OCI-LY3 (cell line): ENCODE measurements at regions not wholly inside any gene's neighbourhood (a gene's known extent, or its start where the extent isn't known, plus 50 kb on each side); places are given as distances from the start of the nearest gene placed in this dataset.

Source experiments
- H2AFZ ChIP-seq: fragments of 200-600, 300-600 bp; shearing (Covaris generic); 2 replicates; pipeline ENCODE4 v1.6.0; 2014; ENCODE audit warnings: antibody characterized with exemption, low read depth, low read length
- H3K27ac ChIP-seq: fragments of 200-600, 300-600 bp; sonication (generic); 2 replicates; pipeline ENCODE4 v1.5.1; 2014; ENCODE audit warnings: mild to moderate bottlenecking, low read length, moderate library complexity, mixed read lengths
- H3K27me3 ChIP-seq: fragments of 200-600, 300-600 bp; sonication (generic); 2 replicates; pipeline ENCODE4 v1.6.1; 2014; ENCODE audit warnings: low read depth, low read length, mixed read lengths
- H3K36me3 ChIP-seq: fragments of 200-600, 300-600 bp; sonication (generic); replicated peaks from 2 replicates; pipeline ENCODE3; 2014; ENCODE audit warnings: low read depth, low read length, mixed read lengths
- H3K4me1 ChIP-seq: fragments of 300-600, 200-600 bp; sonication (generic); 2 replicates; pipeline ENCODE4 v1.6.1; 2014; ENCODE audit warnings: low read length, mixed read lengths
- H3K4me2 ChIP-seq: fragments of 200-600, 300-600 bp; sonication (generic); 2 replicates; pipeline ENCODE4 v1.6.1; 2014; ENCODE audit warnings: low read length, mixed read lengths
- H3K4me3 ChIP-seq: fragments of 300-600, 200-600 bp; sonication (generic); 2 replicates; pipeline ENCODE4 v1.5.1; 2014; ENCODE audit warnings: antibody characterized with exemption, mild to moderate bottlenecking, low read length, moderate library complexity
- H3K79me2 ChIP-seq: fragments of 300-600, 200-600 bp; shearing (Covaris generic); 2 replicates; pipeline ENCODE4 v1.6.1; 2014; ENCODE audit warnings: mild to moderate bottlenecking, low read length, mixed read lengths
- H3K9ac ChIP-seq: fragments of 300-600, 200-600 bp; shearing (Covaris generic); 2 replicates; pipeline ENCODE4 v1.6.0; 2014; ENCODE audit warnings: mild to moderate bottlenecking, low read length, moderate library complexity
- H3K9me3 ChIP-seq: fragments of 200-600, 300-600 bp; shearing (Covaris generic); 2 replicates; pipeline ENCODE4 v1.6.1; 2014; ENCODE audit warnings: low read length, mixed read lengths; ENCODE audit not compliant: insufficient read depth
- H4K20me1 ChIP-seq: fragments of 200-600, 300-600 bp; sonication (generic); 2 replicates; pipeline ENCODE4 v1.6.1; 2016; ENCODE audit warnings: low read length, mixed read lengths; ENCODE audit not compliant: insufficient read depth
- EZH2phosphoT487 ChIP-seq: fragments of 200-600 bp; shearing (Covaris generic); IDR thresholded peaks from 2 replicates; pipeline ENCODE4 v1.6.1; 2018; ENCODE audit warnings: antibody characterized with exemption, mixed run types, low read depth
- TF ChIP-seq, protein P1 (sequence below): fragments of 200-600, 300-600 bp; sonication (generic); IDR thresholded peaks from 2 replicates; pipeline ENCODE4 v1.5.1; 2014; ENCODE audit warnings: antibody characterized with exemption, low read length, low read depth

GRCh38 chr1:218783916-218784315 is 389.8 kb upstream of the LYPLAL1 start:
- no peak overlapping the region for H3K9ac ChIP-seq

GRCh38 chr1:218785928-218786327 is 387.8 kb upstream of the LYPLAL1 start:
- Histone ChIP-seq H3K27me3 (no peaks in the 10 kb centered on the region), H2AFZ (no peak overlapping the region), H3K9ac (no peak overlapping the region), H3K4me2 (no peak overlapping the region), H3K27ac (no peak overlapping the region), H3K4me1 (no peaks in the 10 kb centered on the region), H3K79me2 (no peaks in the 10 kb centered on the region), H3K36me3 (no peaks in the 10 kb centered on the region), H3K4me3 (no peak overlapping the region), H3K9me3 (no peaks in the 10 kb centered on the region), H4K20me1 (no peaks in the 10 kb centered on the region)
- TF ChIP-seq, protein P1, sequence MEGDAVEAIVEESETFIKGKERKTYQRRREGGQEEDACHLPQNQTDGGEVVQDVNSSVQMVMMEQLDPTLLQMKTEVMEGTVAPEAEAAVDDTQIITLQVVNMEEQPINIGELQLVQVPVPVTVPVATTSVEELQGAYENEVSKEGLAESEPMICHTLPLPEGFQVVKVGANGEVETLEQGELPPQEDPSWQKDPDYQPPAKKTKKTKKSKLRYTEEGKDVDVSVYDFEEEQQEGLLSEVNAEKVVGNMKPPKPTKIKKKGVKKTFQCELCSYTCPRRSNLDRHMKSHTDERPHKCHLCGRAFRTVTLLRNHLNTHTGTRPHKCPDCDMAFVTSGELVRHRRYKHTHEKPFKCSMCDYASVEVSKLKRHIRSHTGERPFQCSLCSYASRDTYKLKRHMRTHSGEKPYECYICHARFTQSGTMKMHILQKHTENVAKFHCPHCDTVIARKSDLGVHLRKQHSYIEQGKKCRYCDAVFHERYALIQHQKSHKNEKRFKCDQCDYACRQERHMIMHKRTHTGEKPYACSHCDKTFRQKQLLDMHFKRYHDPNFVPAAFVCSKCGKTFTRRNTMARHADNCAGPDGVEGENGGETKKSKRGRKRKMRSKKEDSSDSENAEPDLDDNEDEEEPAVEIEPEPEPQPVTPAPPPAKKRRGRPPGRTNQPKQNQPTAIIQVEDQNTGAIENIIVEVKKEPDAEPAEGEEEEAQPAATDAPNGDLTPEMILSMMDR = no peak
- TF ChIP-seq EZH2phosphoT487 = no peak

More at GRCh38 chr1:218783916-218784315, 389.8 kb upstream of the LYPLAL1 start:
- H3K79me2 ChIP-seq = no peaks in the 10 kb centered on the region
- no peaks in the 10 kb centered on the region for H3K27me3 ChIP-seq
- H3K36me3 ChIP-seq = no peaks in the 10 kb centered on the region
- H3K9me3 ChIP-seq = no peaks in the 10 kb centered on the region
- TF ChIP-seq, protein P1 = no peak
- TF ChIP-seq EZH2phosphoT487 = no peak
- no peak overlapping the region for H2AFZ ChIP-seq
- H3K4me3 ChIP-seq = no peak overlapping the region
- no peaks in the 10 kb centered on the region for H3K4me1 ChIP-seq
- no peak overlapping the region for H3K4me2 ChIP-seq
- no peak overlapping the region for H3K27ac ChIP-seq
- no peaks in the 10 kb centered on the region for H4K20me1 ChIP-seq

DNA sequence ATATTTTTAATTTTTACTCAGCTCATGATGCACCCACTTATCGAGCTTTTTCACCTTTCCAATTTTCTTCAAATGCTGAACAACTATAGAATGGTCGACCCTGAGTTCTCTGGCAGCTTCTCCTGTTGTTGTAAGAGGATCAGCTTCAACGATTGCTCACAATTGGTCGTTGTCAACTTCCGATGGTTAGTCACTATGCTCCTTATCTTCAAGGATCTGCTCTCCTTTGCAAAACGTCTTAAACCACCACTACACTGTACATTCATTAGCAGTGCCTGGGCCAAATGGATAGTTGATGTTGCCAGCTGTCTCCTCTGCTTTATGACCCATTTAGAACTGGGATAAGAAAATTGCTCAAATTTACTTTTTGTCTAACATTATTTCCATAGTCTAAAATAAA is 385.9 kb upstream of the LYPLAL1 start:
- H3K4me2 ChIP-seq = no peak overlapping the region
- TF ChIP-seq, protein P1 = no peak
- no peak for TF ChIP-seq EZH2phosphoT487
- no peak overlapping the region for H3K4me3 ChIP-seq
- H3K4me1 ChIP-seq = no peaks in the 10 kb centered on the region
- H2AFZ ChIP-seq = no peak overlapping the region
- H3K27me3 ChIP-seq = no peaks in the 10 kb centered on the region
- no peaks in the 10 kb centered on the region for H4K20me1 ChIP-seq
- H3K36me3 ChIP-seq = no peaks in the 10 kb centered on the region
- H3K79me2 ChIP-seq = no peaks in the 10 kb centered on the region
- H3K9me3 ChIP-seq = no peaks in the 10 kb centered on the region
- H3K27ac ChIP-seq = no peak overlapping the region
- H3K9ac ChIP-seq = no peak overlapping the region

GRCh38 chr1:218796773-218797172 is 376.9 kb upstream of the LYPLAL1 start:
- Histone ChIP-seq H3K9me3 (no peaks in the 10 kb centered on the region), H3K36me3 (no peaks in the 10 kb centered on the region), H3K27ac (no peak overlapping the region), H3K9ac (no peak overlapping the region), H3K4me1 (no peaks in the 10 kb centered on the region), H4K20me1 (no peaks in the 10 kb centered on the region), H3K27me3 (0 out of 2 replicates have a peak, but pooled peaks cover 3% of the 10 kb centered on the region), H3K4me2 (no peak overlapping the region), H3K4me3 (no peak overlapping the region), H3K79me2 (no peaks in the 10 kb centered on the region), H2AFZ (no peak overlapping the region)
- TF ChIP-seq EZH2phosphoT487 = no peak
- TF ChIP-seq, protein P1 = no peak
